ENCODE measurements at regions not wholly inside any gene's neighbourhood (a gene's known extent, or its start where the extent isn't known, plus 50 kb on each side); places are given as distances from the start of the nearest gene placed in this dataset.

DNA sequence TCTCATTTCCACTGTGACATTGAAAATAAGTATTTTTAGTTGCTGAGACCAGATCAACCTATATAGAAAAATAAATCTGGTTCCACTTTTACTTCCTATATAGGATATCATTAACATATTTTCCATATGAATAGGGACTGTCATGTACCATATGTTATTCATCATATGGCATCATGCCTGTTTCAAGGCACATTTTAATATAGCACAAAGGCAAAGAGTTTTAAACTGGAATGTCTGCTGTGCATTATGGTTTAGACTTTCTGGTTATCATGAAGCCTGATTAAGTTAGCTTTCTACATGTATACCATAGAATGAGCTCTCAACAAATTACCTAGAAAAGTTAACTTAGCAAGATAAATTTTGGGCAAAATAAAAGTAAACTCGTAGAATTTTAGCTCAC lies 53.0 kb upstream of the ACYP2 start:
- TF ChIP-seq, protein P1, sequence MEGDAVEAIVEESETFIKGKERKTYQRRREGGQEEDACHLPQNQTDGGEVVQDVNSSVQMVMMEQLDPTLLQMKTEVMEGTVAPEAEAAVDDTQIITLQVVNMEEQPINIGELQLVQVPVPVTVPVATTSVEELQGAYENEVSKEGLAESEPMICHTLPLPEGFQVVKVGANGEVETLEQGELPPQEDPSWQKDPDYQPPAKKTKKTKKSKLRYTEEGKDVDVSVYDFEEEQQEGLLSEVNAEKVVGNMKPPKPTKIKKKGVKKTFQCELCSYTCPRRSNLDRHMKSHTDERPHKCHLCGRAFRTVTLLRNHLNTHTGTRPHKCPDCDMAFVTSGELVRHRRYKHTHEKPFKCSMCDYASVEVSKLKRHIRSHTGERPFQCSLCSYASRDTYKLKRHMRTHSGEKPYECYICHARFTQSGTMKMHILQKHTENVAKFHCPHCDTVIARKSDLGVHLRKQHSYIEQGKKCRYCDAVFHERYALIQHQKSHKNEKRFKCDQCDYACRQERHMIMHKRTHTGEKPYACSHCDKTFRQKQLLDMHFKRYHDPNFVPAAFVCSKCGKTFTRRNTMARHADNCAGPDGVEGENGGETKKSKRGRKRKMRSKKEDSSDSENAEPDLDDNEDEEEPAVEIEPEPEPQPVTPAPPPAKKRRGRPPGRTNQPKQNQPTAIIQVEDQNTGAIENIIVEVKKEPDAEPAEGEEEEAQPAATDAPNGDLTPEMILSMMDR (IDR thresholded peaks at IDR 0.05; ENCODE audit: insufficient read depth, low read length, poor library complexity, severe bottlenecking), result no peak
- TF ChIP-seq EZH2phosphoT487 (conservative IDR thresholded peaks at IDR 0.05; ENCODE audit: low read length), result no peak

Data from SU-DHL-6 (cell line).